Activated T-cell treated with anti-CD3 and anti-CD28 coated beads, Interleukin-2, amount 50 U/mL, for 4 hours (primary cell): ENCODE measurements at regions not wholly inside any gene's neighbourhood (a gene's known extent, or its start where the extent isn't known, plus 50 kb on each side); places are given as distances from the start of the nearest gene placed in this dataset.

ENCODE experiments used
- ATAC-seq, 2 donors: fragments of 200-7000 bp; cut with Tn5 transposase; one replicate each; pipeline ENCODE4 v1.10.0; 2021
- DNase-seq: peaks from one replicate; pipeline ENCODE4 v3.0.0-alpha.2; 2020
- H3K27me3 Mint-ChIP-seq: one replicate; pipeline ENCODE4 v1.8.0; 2021; ENCODE audit warnings: low read depth, mixed read lengths
- H3K36me3 Mint-ChIP-seq: one replicate; pipeline ENCODE4 v1.8.0; 2022; ENCODE audit warnings: mixed read lengths; ENCODE audit not compliant: insufficient read depth
- H3K4me1 Mint-ChIP-seq: one replicate; pipeline ENCODE4 v1.8.0; 2021; ENCODE audit warnings: low read depth, mixed read lengths
- H3K4me3 Mint-ChIP-seq: one replicate; pipeline ENCODE4 v1.8.0; 2021; ENCODE audit warnings: mild to moderate bottlenecking, moderate library complexity, mixed read lengths
- H3K9me3 Mint-ChIP-seq: one replicate; pipeline ENCODE4 v1.8.0; 2021; ENCODE audit warnings: mixed read lengths

DNA sequence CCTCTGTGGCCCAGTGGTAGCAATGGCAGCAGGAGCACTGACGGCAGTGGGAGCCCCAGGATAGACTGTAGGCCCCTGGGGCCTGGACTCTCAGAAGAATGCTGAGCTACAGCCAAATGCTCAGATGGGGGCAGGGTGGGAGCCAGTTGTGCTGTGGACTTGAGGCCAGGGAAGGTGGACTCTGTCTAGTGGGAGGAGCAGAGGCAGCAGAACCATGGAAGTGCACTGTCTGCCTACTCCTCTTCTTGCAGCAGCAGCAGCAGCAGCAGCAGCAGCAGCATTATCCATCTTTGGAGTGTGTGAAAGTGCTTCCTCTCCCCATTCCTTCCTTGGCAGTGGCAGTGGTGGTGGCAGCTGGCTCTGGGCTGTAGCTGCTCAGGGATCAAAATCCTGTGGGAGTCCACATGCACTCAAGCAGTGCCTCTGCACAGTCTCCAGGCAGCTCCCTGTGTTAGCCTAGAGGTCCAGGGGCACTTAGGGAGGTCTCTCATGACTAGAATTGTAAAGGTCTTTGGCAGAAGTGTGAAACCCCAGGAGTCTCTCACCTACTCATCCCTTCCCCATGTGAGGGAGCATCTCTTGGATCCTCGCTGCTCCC lies 917.9 kb upstream of the B3GALT2 start:
- Mint-ChIP-seq H3K4me3 (no peak overlapping the region), H3K9me3 (peaks cover 3% of the 10 kb centered on the region), H3K36me3 (no peaks in the 10 kb centered on the region), H3K4me1 (no peaks in the 10 kb centered on the region), H3K27me3 (no peaks in the 10 kb centered on the region)
- ATAC-seq (no peak), DNase-seq (no peak)

DNA sequence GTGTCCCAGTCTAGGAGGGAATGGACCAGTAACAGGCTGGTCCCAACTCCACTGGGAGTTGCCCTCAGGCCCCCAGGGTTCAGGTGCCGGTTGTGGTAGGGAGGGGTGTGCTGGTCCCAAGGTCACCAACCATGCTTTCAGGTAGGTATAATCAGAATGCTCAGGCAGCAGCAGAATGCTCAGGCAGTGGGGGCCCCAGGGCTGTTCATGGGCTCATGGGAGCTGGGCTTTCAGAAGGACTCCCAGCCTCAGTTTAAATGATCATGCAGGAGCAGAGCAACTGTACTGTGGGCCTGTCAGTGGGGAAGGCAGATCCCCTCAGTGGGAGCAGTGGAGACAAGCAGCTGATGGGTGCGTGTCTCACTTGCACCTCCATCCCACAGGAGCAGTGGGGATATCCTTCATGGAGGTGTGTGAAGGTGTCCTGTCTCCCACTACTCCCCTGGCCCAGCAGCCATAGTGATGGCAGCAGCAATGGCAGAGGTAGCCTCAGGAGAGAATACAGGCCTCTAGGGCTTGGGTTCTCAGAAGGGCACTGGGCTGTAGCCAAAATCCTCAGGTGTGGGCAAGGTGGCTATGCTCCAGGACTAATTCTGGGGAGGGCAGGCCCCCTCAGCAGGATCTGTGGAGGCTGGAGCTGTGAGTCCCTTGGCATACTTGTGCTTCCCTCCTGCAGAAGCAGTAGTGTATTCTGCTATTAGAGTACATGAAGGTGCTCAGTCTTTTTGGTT lies 917.3 kb upstream of the B3GALT2 start:
- Mint-ChIP-seq H3K27me3 (no peaks in the 10 kb centered on the region), H3K4me3 (no peak overlapping the region), H3K9me3 (peaks cover 3% of the 10 kb centered on the region), H3K4me1 (no peaks in the 10 kb centered on the region), H3K36me3 (no peaks in the 10 kb centered on the region)
- no peak for DNase-seq
- ATAC-seq = no peak

DNA sequence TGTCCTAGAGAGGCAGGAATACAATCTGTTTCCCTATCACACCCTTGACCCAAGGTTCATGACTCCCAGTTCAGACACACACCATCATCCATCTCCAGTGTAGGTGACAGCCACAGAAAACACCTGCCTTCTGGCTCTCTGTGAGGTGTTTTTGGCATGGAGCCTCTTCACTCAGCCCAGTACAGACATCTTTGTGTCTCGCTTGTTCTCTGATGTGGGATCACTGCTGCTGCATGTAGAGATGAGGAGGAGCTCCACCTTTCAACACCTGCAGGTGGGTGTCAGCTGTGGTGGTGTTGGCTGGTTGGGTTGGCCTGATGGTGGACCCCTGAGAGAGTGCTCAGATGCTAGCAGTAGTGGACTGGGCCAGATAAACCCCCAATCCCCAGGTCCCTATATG lies 916.7 kb upstream of the B3GALT2 start:
- Mint-ChIP-seq H3K36me3 (no peaks in the 10 kb centered on the region), H3K4me1 (no peaks in the 10 kb centered on the region), H3K27me3 (no peaks in the 10 kb centered on the region), H3K9me3 (peaks cover 3% of the 10 kb centered on the region), H3K4me3 (no peak overlapping the region)
- DNase-seq (no peak), ATAC-seq (no peak)

DNA sequence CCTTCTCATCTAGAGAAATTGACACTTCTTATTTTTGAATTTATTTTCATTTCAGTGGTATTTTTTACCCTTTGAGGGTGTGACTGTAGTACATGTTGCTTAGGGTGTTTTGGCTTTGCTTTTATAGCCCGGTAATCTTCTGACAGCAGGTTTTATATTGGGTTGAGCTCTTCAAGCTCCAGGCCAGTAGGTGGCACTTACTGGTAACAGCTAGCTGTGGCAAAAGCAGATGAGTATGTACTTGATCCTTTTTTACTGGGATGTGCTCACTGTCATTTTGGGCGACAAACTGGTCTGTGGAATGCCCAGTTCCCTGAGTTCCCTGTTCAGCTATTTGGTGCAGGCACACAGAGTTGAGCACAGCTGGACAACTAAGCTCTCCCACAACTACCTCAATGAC lies 916.2 kb upstream of the B3GALT2 start:
- no peaks in the 10 kb centered on the region for H3K36me3 Mint-ChIP-seq
- no peak for DNase-seq
- H3K27me3 Mint-ChIP-seq = no peaks in the 10 kb centered on the region
- H3K9me3 Mint-ChIP-seq = peaks cover 3% of the 10 kb centered on the region
- H3K4me3 Mint-ChIP-seq = no peak overlapping the region
- ATAC-seq = no peak
- H3K4me1 Mint-ChIP-seq = no peaks in the 10 kb centered on the region

DNA sequence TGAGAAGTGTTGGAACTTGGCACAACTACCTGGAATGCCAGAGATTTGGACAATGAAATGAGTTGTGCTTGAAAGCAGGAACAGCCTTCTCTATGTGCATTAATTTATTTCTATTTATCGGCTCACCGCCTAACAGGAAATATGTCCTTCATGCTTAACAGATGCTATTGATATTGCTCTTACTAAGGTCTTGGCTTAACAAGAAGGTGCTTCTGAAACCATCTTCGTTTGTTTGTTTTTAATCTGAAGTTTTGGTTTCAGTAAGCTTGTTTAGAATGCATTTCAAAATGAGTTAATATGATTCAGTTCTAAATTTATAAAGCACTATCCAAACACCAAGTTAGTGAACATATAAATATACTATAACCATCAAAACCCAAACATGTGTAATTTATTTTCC lies 898.3 kb upstream of the B3GALT2 start:
- no peak overlapping the region for H3K4me3 Mint-ChIP-seq
- ATAC-seq (no peak), DNase-seq (no peak)
- peaks cover 3% of the 10 kb centered on the region for H3K4me1 Mint-ChIP-seq
- no peaks in the 10 kb centered on the region for H3K27me3 Mint-ChIP-seq
- H3K9me3 Mint-ChIP-seq = peaks cover 4% of the 10 kb centered on the region
- no peaks in the 10 kb centered on the region for H3K36me3 Mint-ChIP-seq

DNA sequence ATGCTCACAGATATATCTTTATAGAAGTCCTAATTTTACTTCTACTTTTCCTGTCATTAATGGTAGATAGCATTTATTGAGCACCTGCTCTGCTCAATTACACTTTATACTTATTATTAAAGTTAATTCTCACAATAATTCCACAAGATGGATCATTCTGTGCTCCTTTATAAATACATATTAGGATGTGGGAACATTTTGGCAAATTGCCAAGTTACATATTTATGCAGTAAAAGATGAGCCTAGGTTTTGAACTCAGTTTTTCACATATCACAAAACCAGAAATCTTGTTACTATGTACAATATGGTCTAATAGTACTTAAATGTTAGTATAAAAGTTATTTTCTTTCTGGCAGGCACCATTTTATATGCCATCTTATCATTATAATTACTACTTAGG lies 895.0 kb upstream of the B3GALT2 start:
- no peak for ATAC-seq

DNA sequence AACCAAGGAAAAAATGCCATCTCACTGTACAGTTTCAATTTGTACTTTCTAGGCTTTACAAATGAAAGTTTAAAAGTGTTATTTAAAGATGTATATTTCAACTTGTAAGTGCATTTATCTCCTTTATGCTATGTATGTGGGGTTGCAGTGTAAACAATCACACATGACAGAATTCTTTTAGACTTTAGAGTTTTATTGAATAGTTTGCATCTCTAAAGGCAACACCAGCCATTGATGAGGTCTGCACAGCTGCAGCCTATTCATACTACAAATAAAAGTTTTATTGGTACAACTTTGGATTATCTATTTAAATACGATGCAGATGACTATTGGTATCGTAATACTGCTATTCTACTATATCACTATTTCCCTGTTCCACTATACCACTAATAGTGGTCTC lies 894.4 kb upstream of the B3GALT2 start:
- no peaks in the 10 kb centered on the region for H3K27me3 Mint-ChIP-seq
- H3K36me3 Mint-ChIP-seq = no peaks in the 10 kb centered on the region
- no peak for ATAC-seq
- no peak for DNase-seq
- peaks cover 8% of the 10 kb centered on the region for H3K9me3 Mint-ChIP-seq
- no peak overlapping the region for H3K4me3 Mint-ChIP-seq
- H3K4me1 Mint-ChIP-seq = peaks cover 2% of the 10 kb centered on the region

More for the DNA sequence above, 895.0 kb upstream of the B3GALT2 start:
- Mint-ChIP-seq H3K27me3 (no peaks in the 10 kb centered on the region), H3K9me3 (peaks cover 8% of the 10 kb centered on the region), H3K4me3 (no peak overlapping the region), H3K36me3 (no peaks in the 10 kb centered on the region), H3K4me1 (peaks cover 2% of the 10 kb centered on the region)
- no peak for DNase-seq

DNA sequence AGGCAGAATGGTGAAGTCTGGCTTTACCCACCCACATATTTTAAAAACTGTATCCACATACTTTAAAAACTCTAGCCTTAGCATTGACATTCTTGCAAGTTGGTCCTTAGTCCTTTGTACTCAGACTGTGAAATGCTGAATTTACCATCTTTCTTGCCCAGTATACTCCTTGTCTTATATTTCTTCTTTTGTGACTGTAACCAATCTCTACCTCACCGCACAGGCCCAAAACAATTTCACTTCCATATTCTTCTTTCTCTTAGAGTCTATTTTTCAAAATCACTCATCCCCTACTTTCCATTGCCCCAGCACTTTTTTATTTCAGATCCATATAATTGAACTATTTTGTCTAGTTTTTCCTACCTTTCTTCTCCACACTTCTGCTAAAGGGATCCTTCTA lies 892.4 kb upstream of the B3GALT2 start:
- no peak for DNase-seq
- peaks cover 8% of the 10 kb centered on the region for H3K9me3 Mint-ChIP-seq
- ATAC-seq = no peak
- H3K36me3 Mint-ChIP-seq = no peaks in the 10 kb centered on the region
- H3K4me3 Mint-ChIP-seq = no peak overlapping the region
- H3K4me1 Mint-ChIP-seq = no peaks in the 10 kb centered on the region
- H3K27me3 Mint-ChIP-seq = no peaks in the 10 kb centered on the region

DNA sequence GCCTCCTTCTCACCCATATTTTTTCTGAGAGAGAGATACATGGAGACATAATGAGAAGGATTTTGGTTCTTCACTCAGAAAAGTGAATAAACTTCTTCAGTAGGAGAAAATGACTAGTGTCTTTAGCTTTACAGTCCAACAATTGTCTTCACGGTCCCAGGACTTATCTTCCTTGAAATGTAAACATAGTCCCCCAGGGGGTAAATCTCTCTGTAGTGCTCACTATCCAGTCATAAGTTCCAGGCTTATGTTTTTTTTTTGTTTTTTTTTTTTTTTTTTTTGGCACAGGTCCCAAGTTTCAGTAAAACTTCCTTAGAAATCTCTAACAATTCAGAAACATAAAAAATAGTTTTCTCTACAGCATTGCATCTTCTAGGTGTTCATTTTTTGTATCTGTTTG lies 890.2 kb upstream of the B3GALT2 start:
- H3K36me3 Mint-ChIP-seq = no peaks in the 10 kb centered on the region
- DNase-seq = no peak
- H3K9me3 Mint-ChIP-seq = peaks cover 4% of the 10 kb centered on the region
- H3K4me1 Mint-ChIP-seq = no peaks in the 10 kb centered on the region
- H3K4me3 Mint-ChIP-seq = no peak overlapping the region
- H3K27me3 Mint-ChIP-seq = no peaks in the 10 kb centered on the region
- ATAC-seq = no peak

DNA sequence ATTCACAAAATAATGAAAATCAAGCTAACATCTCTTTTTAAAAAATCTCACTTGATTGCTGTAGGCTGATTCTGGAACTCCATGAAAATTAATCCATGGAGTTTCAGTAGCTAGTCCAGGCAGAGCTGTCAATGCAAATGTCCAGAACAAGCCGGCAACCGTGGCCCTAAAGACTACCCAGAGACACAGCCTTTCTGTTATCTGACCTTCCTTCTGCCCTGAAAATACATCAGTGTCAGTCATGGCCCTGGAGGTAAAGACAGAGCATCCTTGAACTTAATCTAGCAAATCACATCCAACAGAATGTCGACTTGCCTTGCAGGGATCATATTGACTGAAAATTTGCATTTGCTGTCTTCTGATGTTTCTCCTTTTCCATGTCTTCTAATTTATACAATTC lies 887.4 kb upstream of the B3GALT2 start:
- no peak for DNase-seq
- H3K9me3 Mint-ChIP-seq = peaks cover 4% of the 10 kb centered on the region
- H3K27me3 Mint-ChIP-seq = no peaks in the 10 kb centered on the region
- ATAC-seq = no peak
- H3K4me1 Mint-ChIP-seq = no peaks in the 10 kb centered on the region
- no peaks in the 10 kb centered on the region for H3K36me3 Mint-ChIP-seq
- H3K4me3 Mint-ChIP-seq = no peak overlapping the region

DNA sequence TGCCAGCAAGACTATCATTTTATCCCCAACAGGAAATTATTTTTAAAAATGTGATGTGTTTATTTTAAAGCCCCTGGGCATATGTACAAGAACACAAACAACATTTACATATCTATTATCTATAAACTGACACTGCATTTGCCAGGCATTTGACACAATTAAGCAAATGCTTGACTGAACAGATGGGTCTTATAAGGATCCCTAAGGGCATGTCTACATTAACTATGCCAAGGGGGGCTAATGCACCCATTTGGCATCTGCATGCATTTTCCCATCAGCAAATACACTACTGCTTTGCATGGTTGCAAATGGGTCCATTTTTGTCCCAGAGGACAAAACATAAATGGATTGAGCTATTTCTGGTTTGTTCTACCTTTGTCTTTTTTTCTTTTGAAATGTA lies 884.8 kb upstream of the B3GALT2 start:
- H3K27me3 Mint-ChIP-seq = no peaks in the 10 kb centered on the region
- H3K4me3 Mint-ChIP-seq = no peak overlapping the region
- no peaks in the 10 kb centered on the region for H3K36me3 Mint-ChIP-seq
- no peaks in the 10 kb centered on the region for H3K9me3 Mint-ChIP-seq
- ATAC-seq (no peak), DNase-seq (no peak)
- H3K4me1 Mint-ChIP-seq = no peaks in the 10 kb centered on the region

DNA sequence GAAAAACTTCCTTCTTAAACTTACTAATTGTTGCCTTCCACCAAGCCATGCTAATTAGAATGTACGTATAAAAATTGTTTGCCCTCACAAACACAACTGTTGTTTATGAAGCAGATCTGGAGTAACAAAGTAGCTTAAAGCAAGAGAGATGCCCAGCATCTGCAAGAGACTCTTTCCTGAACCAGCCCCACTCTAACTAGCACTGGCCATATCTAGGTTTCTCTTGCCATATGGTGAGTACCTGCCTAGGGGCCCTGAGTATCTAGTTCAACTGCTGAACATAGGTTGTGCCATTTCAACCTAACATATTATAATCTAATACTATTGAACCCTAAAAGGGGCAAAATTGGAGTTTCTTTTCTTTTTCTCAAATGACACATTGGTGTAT lies 883.4 kb upstream of the B3GALT2 start:
- Mint-ChIP-seq H3K27me3 (no peaks in the 10 kb centered on the region), H3K4me1 (no peaks in the 10 kb centered on the region), H3K36me3 (no peaks in the 10 kb centered on the region), H3K4me3 (no peak overlapping the region), H3K9me3 (no peaks in the 10 kb centered on the region)
- DNase-seq = no peak
- no peak for ATAC-seq

DNA sequence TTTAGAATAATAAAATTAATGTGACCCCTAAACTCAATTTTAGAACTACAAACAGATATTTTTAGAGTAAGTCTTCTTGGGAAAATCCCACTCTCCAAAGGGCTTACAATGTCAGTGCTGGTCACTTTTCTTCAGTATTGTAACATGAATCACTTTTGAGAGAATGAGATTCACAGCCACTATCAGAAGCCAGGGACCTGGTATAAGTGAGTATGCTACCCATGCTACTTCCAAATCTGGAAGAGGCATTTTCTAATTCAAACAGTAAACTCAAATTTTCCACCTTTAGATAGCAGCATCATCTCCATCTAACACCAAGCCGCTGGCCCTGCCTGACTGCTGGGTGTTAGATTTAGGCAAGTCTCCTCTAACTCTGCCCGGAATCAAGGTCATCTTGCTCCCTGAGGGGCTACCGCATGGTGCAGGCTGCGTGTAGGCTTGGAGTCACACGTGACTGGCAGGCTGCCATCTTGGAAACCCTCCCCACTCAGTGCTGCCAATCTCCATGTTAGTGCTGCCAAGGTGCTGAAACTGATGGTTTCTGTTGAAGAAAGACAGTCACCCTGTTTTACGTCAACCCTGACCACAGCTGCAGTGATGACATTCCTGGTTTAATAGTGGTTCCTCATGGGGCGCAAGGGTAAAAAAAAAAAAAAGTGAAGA lies 882.9 kb upstream of the B3GALT2 start:
- H3K36me3 Mint-ChIP-seq = no peaks in the 10 kb centered on the region
- no peak for ATAC-seq
- no peaks in the 10 kb centered on the region for H3K27me3 Mint-ChIP-seq
- no peak overlapping the region for H3K4me3 Mint-ChIP-seq
- no peak for DNase-seq
- no peaks in the 10 kb centered on the region for H3K4me1 Mint-ChIP-seq
- H3K9me3 Mint-ChIP-seq = no peaks in the 10 kb centered on the region

DNA sequence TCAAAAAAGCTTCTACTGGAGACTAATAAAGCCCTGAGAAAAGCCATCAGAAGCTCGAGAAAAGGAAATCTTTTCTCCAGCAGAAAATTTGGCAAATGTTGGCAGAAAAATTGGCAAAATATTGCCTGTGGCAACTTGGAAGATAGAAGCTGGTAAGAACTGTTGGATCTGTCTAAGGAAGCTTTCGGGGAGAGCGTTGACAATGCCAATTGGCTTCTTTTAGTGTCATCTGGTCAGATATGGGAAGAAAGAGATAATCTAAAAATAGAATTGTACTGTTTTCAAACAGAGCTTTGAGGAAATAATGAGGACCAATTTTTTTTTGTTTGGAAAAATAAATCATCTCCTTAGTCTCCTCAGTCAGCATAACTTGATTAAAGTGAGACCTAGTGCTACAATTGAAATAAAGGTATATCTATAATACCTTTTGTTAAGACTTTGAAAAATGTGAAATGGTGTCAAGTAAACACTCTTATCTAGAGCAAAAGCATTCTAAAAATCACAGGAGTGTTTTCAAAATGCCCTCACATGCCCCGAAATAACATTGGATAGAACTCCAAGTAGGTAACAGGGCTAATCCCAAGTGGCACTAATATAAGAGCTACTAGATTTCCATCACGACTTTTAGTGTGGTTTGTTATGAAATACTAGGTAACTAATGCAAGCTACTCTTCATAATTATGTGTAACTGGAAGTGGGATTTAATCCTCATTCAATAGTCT lies 882.2 kb upstream of the B3GALT2 start:
- Mint-ChIP-seq H3K27me3 (no peaks in the 10 kb centered on the region), H3K36me3 (no peaks in the 10 kb centered on the region), H3K4me1 (no peaks in the 10 kb centered on the region), H3K4me3 (no peak overlapping the region), H3K9me3 (peaks cover 6% of the 10 kb centered on the region)
- no peak for DNase-seq
- no peak for ATAC-seq

DNA sequence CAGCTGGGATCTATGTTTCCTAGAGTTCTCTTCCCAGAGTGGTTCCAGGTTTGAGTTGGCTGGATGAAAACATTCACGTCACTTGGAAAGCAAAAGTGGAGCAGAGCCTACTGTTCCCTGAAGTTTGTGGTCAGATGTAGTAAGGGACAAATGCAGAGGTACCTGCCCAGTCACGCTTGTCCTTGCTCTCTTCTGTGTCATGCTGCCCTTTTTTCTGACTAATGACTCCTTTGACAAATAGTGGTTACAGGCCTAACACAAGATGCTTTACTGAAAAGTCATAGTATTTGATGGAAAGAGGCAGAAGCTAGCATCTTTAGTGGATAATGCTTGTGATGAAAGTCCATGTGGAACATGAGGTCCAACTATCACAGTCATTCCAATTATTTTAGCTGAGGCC lies 881.4 kb upstream of the B3GALT2 start:
- peaks cover 8% of the 10 kb centered on the region for H3K9me3 Mint-ChIP-seq
- no peaks in the 10 kb centered on the region for H3K4me1 Mint-ChIP-seq
- DNase-seq = no peak
- H3K27me3 Mint-ChIP-seq = no peaks in the 10 kb centered on the region
- H3K36me3 Mint-ChIP-seq = no peaks in the 10 kb centered on the region
- H3K4me3 Mint-ChIP-seq = no peak overlapping the region
- no peak for ATAC-seq
